B cell (primary cell): ENCODE measurements at regions not wholly inside any gene's neighbourhood (a gene's known extent, or its start where the extent isn't known, plus 50 kb on each side); places are given as distances from the start of the nearest gene placed in this dataset.

Experiments used
- ATAC-seq: fragments of 200-7000 bp; cut with Tn5 transposase; one replicate; pipeline ENCODE4 v1.10.0; 2021; ENCODE audit warnings: low read depth, mild to moderate bottlenecking, moderate number of reproducible peaks, moderate library complexity
- CTCF ChIA-PET: fragments of 350-600 bp; sonication (Branson Sonifier 250); formaldehyde crosslinking; loops from one replicate; lab custom pipeline; 2021; ENCODE audit warnings: antibody characterized with exemption, inconsistent platforms; lab: Charles Lee
- POLR2A ChIA-PET: fragments of 350-600 bp; sonication (Branson Sonifier 250); formaldehyde crosslinking; loops from one replicate; lab custom pipeline; 2021; ENCODE audit warnings: antibody characterized with exemption; lab: Charles Lee
- DNase-seq: peaks from one replicate; pipeline ENCODE4 v3.0.0; 2013
- H2AFZ ChIP-seq: 2 replicates; pipeline ENCODE4 v1.6.1; 2012; ENCODE audit warnings: mild to moderate bottlenecking, low read depth, low read length; ENCODE audit not compliant: insufficient read depth, poor library complexity, severe bottlenecking
- H3K27ac ChIP-seq, 2 donors: 1 replicate in 1 of 2; 2 replicates in 1 of 2; pipeline ENCODE4 v1.5.1; 2012 to 2013; ENCODE audit warnings: low read length in 2 of 2, mild to moderate bottlenecking in 2 of 2, moderate library complexity in 1 of 2
- H3K27me3 ChIP-seq, 4 experiments: fragments of 200-600 bp in 1 of 4; sonication (generic) in 1 of 4; replicated peaks in 1 of 4; 1 replicate in 2 of 4; 2 replicates in 2 of 4; pipeline versions ENCODE4 v1.6.1 to v1.7.0; 2013 to 2016; ENCODE audit warnings: low read length in 3 of 4, mild to moderate bottlenecking in 2 of 4, mixed read lengths in 1 of 4, moderate library complexity in 1 of 4; ENCODE audit not compliant: insufficient read depth in 4 of 4, control insufficient read depth in 3 of 4; ENCODE audit errors: control extremely low read depth in 1 of 4
- H3K36me3 ChIP-seq, 2 experiments: replicated peaks in 1 of 2; 1 replicate in 1 of 2; 2 replicates in 1 of 2; pipeline versions ENCODE4 v1.6.1 to v1.7.1; 2013; ENCODE audit warnings: low read length in 1 of 2; ENCODE audit not compliant: insufficient read depth in 2 of 2, control insufficient read depth in 1 of 2; ENCODE audit errors: control extremely low read depth in 1 of 2, extremely low read depth in 1 of 2
- H3K4me1 ChIP-seq, 2 donors: fragments of 200-600 bp in 1 of 2; sonication (generic) in 1 of 2; 1 replicate in 1 of 2; 2 replicates in 1 of 2; pipeline versions ENCODE4 v1.5.1 to v1.6.1; 2013 to 2017; ENCODE audit warnings: low read length in 2 of 2; ENCODE audit not compliant: control insufficient read depth in 2 of 2, insufficient read depth in 2 of 2
- H3K4me2 ChIP-seq: replicated peaks from 2 replicates; pipeline ENCODE3; 2012; ENCODE audit warnings: mild to moderate bottlenecking, low read depth, low read length; ENCODE audit not compliant: poor library complexity, severe bottlenecking
- H3K4me3 ChIP-seq, 5 experiments: fragments of 200-600 bp in 1 of 5; sonication (generic) in 1 of 5; 1 replicate in 3 of 5; 2 replicates in 2 of 5; pipeline versions ENCODE4 v1.5.1 to v1.7.0; 2011 to 2016; ENCODE audit warnings: low read length in 4 of 5, mild to moderate bottlenecking in 4 of 5, low read depth in 2 of 5, control low read depth in 1 of 5, moderate library complexity in 1 of 5; ENCODE audit not compliant: insufficient read depth in 1 of 5; ENCODE audit errors: control extremely low read depth in 1 of 5, extremely low read depth in 1 of 5
- H3K79me2 ChIP-seq: fragments of 200-600 bp; sonication (generic); one replicate; pipeline ENCODE4 v1.6.0; 2016; ENCODE audit warnings: low read length; ENCODE audit not compliant: control insufficient read depth, insufficient read depth
- H3K9ac ChIP-seq: fragments of 200-600 bp; sonication (generic); 2 replicates; pipeline ENCODE4 v1.6.1; 2017; ENCODE audit warnings: mild to moderate bottlenecking, low read length, moderate library complexity
- H3K9me3 ChIP-seq, 3 donors: one replicate each; pipeline versions ENCODE4 v1.6.1 to v1.7.1; 2013; ENCODE audit warnings: low read length in 2 of 3; ENCODE audit not compliant: control insufficient read depth in 2 of 3, insufficient read depth in 1 of 3; ENCODE audit errors: control extremely low read depth in 1 of 3
- H4K20me1 ChIP-seq: 2 replicates; pipeline ENCODE4 v1.6.0; 2012; ENCODE audit warnings: mild to moderate bottlenecking, low read length; ENCODE audit not compliant: insufficient read depth, control insufficient read depth, poor library complexity, severe bottlenecking
- H3K27ac Mint-ChIP-seq: one replicate; pipeline ENCODE4 v1.8.0; 2021; ENCODE audit warnings: mixed read lengths
- H3K27me3 Mint-ChIP-seq: one replicate; pipeline ENCODE4 v1.8.0; 2021; ENCODE audit warnings: mixed read lengths
- H3K4me1 Mint-ChIP-seq: one replicate; pipeline ENCODE4 v1.8.0; 2021; ENCODE audit warnings: mixed read lengths
- H3K4me3 Mint-ChIP-seq: one replicate; pipeline ENCODE4 v1.8.0; 2021; ENCODE audit warnings: mixed read lengths
- H3K9me3 Mint-ChIP-seq: one replicate; pipeline ENCODE4 v1.8.0; 2022; ENCODE audit warnings: mixed read lengths; ENCODE audit not compliant: insufficient read depth
- CTCF ChIP-seq: fragments of 200-600 bp; IDR thresholded peaks from one replicate; pipeline ENCODE4 v1.8.0; 2022; ENCODE audit warnings: antibody characterized with exemption, mild to moderate bottlenecking
- EZH2 ChIP-seq: IDR thresholded peaks from 2 replicates; pipeline ENCODE4 v1.6.1; 2012; ENCODE audit warnings: borderline replicate concordance, low read depth, mild to moderate bottlenecking, moderate library complexity, low read length; ENCODE audit not compliant: insufficient read depth, poor library complexity, severe bottlenecking
- WGBS: methylation state at CpG from one replicate; pipeline ENCODE4 v1.1.5; 2013; ENCODE audit warnings: missing lambda C conversion rate; ENCODE audit not compliant: insufficient coverage; 5-methylcytosine and 5-hydroxymethylcytosine counted together
- intact Hi-C: fragments of 100-400 bp; cut with micrococcal nuclease; formaldehyde crosslinking; loops from one replicate; pipeline ENCODE4 v1.10.0; 2022

GRCh38 chr4:179927473-179927872, 2315.7 kb upstream of the TENM3 start:
- no peaks in the 10 kb centered on the region for H3K27me3 Mint-ChIP-seq
- H3K4me1 Mint-ChIP-seq: no peaks in the 10 kb centered on the region
- CTCF ChIA-PET: no interaction called here
- no peaks in the 10 kb centered on the region for H3K9me3 Mint-ChIP-seq
- WGBS: no CpG with 5 or more reads among the region's 1 CpG
- Histone ChIP-seq H3K4me3 (no peak overlapping the region), H3K4me1 (no peaks in the 10 kb centered on the region), H3K9ac (no peak overlapping the region), H4K20me1 (no peaks in the 10 kb centered on the region), H3K4me2 (no peak overlapping the region), H3K9me3 (no peaks in the 10 kb centered on the region), H2AFZ (no peak overlapping the region), H3K79me2 (no peaks in the 10 kb centered on the region), H3K27ac (no peak overlapping the region), H3K27me3 (no peaks in the 10 kb centered on the region), H3K36me3 (no peaks in the 10 kb centered on the region)
- POLR2A ChIA-PET: no interaction called here
- TF ChIP-seq EZH2 (no peak), CTCF (no peak)
- intact Hi-C loops: no loop called here
- no peak overlapping the region for H3K27ac Mint-ChIP-seq
- DNase-seq (no peak), ATAC-seq (no peak)
- no peak overlapping the region for H3K4me3 Mint-ChIP-seq

GRCh38 chr4:179941911-179942310, 2301.3 kb upstream of the TENM3 start:
- H3K4me1 Mint-ChIP-seq: no peaks in the 10 kb centered on the region
- POLR2A ChIA-PET: no interaction called here

More at GRCh38 chr4:179941911-179942310, 2301.3 kb upstream of the TENM3 start:
- Histone ChIP-seq H2AFZ (no peak overlapping the region), H3K36me3 (no peaks in the 10 kb centered on the region), H3K27me3 (no peaks in the 10 kb centered on the region), H3K79me2 (no peaks in the 10 kb centered on the region), H3K4me1 (no peaks in the 10 kb centered on the region), H4K20me1 (no peaks in the 10 kb centered on the region), H3K9ac (no peak overlapping the region), H3K4me3 (no peak overlapping the region), H3K4me2 (no peak overlapping the region), H3K27ac (no peak overlapping the region), H3K9me3 (peaks cover 0 to 2% (median 0%) of the 10 kb centered on the region in 3 donors)
- no peak for ATAC-seq
- intact Hi-C loops: no loop called here
- H3K4me3 Mint-ChIP-seq: no peak overlapping the region
- no peak overlapping the region for H3K27ac Mint-ChIP-seq
- no peaks in the 10 kb centered on the region for H3K27me3 Mint-ChIP-seq
- CTCF ChIA-PET: interaction anchor here (0.6 kb wide), 1 partner anchor 11 kb away, joined by 4 read pairs; no protein-coding TSS in a partner anchor
- no peak for TF ChIP-seq EZH2
- TF ChIP-seq CTCF: no peak
- no peaks in the 10 kb centered on the region for H3K9me3 Mint-ChIP-seq
- no peak for DNase-seq
